GM12875 (cell line): ENCODE measurements at regions not wholly inside any gene's neighbourhood (a gene's known extent, or its start where the extent isn't known, plus 50 kb on each side); places are given as distances from the start of the nearest gene placed in this dataset.

Source experiments
- H3K4me3 ChIP-seq: one replicate; pipeline ENCODE4 v1.5.1; 2011; ENCODE audit warnings: low read depth, low read length, control low read depth
- CTCF ChIP-seq: IDR thresholded peaks from 2 replicates; pipeline ENCODE4 v1.5.1; 2011; ENCODE audit warnings: low read depth, mild to moderate bottlenecking, control low read depth, inconsistent platforms, low read length, moderate library complexity, borderline replicate concordance; ENCODE audit not compliant: insufficient read depth

- TF ChIP-seq CTCF, result no peak
- H3K4me3 ChIP-seq, result no peak overlapping the region
These were observed 111.6 kb downstream of the BTG1 start for GRCh38 chr12:92034083-92034482.

DNA sequence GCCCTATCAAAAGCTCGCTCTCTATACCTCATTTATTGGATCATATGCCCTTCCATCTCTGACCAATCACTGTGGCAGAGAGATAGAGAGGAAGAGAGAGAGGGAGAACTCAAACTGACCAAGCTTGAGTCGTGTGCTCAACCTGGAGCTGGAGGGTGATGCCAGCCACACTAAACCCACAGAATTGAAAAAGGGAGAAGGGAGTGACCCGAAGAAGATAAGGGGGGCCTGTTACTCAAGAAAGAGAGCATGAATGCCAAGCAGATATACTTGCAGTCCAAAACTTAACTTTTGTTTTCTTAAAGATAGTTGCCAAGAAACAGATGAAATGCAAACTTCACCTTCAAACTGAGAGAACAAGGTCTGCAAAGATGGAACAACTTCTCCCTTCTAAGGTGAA lies 112.7 kb downstream of the BTG1 start:
- no peak for TF ChIP-seq CTCF
- H3K4me3 ChIP-seq, result no peak overlapping the region

DNA sequence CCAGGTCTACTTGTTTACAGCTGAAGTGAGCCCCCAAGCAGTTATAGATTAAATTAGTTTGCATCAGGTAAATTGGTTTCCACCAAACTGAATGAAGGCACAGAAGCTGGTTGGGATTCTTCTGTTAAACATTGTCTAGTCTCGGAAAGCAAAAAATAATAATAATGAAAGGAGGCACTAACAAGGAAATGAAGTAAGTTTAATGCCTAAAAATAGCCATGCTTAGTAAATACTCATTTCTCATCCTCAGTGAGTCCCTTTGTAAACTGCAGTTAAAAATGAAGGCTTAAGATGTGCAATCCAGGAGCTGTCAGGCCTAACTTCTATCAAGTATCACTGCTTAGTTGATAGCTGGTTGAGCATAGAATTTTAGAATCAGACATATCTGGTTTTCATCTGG lies 113.5 kb downstream of the BTG1 start:
- TF ChIP-seq CTCF, result no peak
- no peak overlapping the region for H3K4me3 ChIP-seq

DNA sequence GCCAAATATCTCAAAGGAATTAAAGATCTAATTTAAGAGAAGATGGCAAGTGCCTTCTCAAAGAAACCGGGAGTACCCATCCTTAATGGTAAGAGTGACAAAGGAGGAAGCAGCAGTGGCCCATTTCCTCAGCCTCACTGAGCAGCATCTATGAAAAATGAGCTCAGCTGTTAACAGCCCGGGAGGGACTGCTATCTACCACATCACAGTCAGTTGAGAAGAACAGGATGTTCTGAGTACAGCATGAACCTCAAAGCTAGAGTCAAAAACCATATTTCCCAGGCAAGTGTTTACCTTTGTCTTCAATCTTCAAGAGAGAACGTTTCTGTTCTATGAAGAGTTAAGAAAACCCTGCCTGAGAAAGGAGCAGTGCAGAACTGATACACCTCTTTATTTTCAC lies 115.0 kb downstream of the BTG1 start:
- H3K4me3 ChIP-seq, result peak overlapping the region; percentile 1
- TF ChIP-seq CTCF, result no peak

GRCh38 chr12:92029902-92030586 lies 115.6 kb downstream of the BTG1 start:
- peak overlapping the region; percentile 1 for H3K4me3 ChIP-seq
- no peak for TF ChIP-seq CTCF

DNA sequence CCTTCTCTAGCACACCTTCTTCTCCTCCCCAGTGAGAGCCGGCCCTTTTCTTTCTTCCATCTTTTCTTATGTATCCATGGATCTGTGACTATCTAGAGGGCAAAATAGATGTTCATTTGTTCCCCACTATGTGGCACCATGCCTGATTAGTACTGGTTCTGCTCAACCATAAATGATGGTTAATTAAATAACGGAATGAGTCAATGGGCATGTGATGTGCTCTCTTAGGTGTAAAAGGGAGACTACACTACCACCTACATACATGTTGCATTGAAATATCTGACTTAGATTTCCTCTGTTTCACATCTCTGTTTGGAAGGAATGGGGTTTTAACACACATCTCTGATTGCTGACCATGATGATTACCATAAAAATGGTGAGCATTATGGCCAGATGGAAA lies 116.5 kb downstream of the BTG1 start:
- no peak overlapping the region for H3K4me3 ChIP-seq
- no peak for TF ChIP-seq CTCF

GRCh38 chr12:92028441-92028709 lies 117.3 kb downstream of the BTG1 start:
- TF ChIP-seq CTCF, result no peak
- H3K4me3 ChIP-seq, result no peak overlapping the region
